Endothelial cell of umbilical vein (primary cell): ENCODE measurements at regions not wholly inside any gene's neighbourhood (a gene's known extent, or its start where the extent isn't known, plus 50 kb on each side); places are given as distances from the start of the nearest gene placed in this dataset.

Experiments used
- POLR2AphosphoS5 ChIP-seq: IDR thresholded peaks from 2 replicates; pipeline ENCODE4 v1.6.1; 2012; ENCODE audit warnings: low read depth, mild to moderate bottlenecking, control low read depth, low read length, moderate library complexity; ENCODE audit not compliant: insufficient read depth
- TF ChIP-seq, protein P1 (sequence below), 2 donors: IDR thresholded peaks; 1 replicate in 1 of 2; 2 replicates in 1 of 2; pipeline ENCODE4 v1.5.1; 2011; ENCODE audit warnings: low read length in 2 of 2, mild to moderate bottlenecking in 2 of 2, moderate library complexity in 2 of 2, control low read depth in 1 of 2, inconsistent platforms in 1 of 2, low read depth in 1 of 2; ENCODE audit not compliant: insufficient read depth in 1 of 2; ENCODE audit errors: extremely low read depth in 1 of 2

DNA sequence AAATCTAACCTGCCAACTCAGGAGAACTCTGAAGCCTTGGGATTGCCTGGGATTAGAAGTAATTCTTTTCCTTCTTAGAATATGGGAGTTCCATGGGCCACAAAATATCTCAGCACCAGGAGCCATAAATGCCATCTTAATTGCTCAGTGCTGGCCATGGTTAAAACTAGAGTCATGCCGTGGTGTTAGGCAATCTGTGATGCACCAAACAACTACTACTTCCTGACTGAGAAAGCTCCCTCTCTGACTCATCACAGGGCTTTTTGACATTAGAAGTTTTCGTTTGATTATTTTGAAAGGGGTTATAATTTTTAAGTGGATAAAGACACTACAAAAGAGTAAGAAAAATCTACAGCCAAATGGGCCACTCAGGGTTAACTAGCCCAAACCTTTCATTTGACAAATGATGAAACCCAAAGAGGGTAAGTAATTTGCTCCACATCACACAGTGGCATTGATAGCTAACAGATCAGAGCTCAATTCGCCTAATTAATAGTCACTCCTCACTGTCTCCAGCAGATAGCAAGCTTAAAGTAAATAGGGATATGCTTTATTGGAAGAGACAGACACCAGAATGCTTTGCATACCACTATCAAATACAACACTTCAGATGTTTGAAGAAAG lies 377.3 kb downstream of the EMP1 start:
- TF ChIP-seq POLR2AphosphoS5: no peak
- TF ChIP-seq, protein P1, sequence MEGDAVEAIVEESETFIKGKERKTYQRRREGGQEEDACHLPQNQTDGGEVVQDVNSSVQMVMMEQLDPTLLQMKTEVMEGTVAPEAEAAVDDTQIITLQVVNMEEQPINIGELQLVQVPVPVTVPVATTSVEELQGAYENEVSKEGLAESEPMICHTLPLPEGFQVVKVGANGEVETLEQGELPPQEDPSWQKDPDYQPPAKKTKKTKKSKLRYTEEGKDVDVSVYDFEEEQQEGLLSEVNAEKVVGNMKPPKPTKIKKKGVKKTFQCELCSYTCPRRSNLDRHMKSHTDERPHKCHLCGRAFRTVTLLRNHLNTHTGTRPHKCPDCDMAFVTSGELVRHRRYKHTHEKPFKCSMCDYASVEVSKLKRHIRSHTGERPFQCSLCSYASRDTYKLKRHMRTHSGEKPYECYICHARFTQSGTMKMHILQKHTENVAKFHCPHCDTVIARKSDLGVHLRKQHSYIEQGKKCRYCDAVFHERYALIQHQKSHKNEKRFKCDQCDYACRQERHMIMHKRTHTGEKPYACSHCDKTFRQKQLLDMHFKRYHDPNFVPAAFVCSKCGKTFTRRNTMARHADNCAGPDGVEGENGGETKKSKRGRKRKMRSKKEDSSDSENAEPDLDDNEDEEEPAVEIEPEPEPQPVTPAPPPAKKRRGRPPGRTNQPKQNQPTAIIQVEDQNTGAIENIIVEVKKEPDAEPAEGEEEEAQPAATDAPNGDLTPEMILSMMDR (IDR thresholded peaks at IDR 0.05; ENCODE audit: extremely low read depth in 1 of 2, insufficient read depth in 1 of 2, low read depth in 1 of 2, low read length in 2 of 2): no peak
